H1 (cell line): ENCODE measurements at regions not wholly inside any gene's neighbourhood (a gene's known extent, or its start where the extent isn't known, plus 50 kb on each side); places are given as distances from the start of the nearest gene placed in this dataset.

Experiments used
- CTCF ChIA-PET: fragments of 300-600 bp; sonication (Branson Sonifier 250); formaldehyde crosslinking; loops from one replicate; lab custom pipeline; 2021; ENCODE audit not compliant: partially characterized antibody; lab: Charles Lee
- POLR2A ChIA-PET: fragments of 300-600 bp; sonication (Branson Sonifier 250); formaldehyde crosslinking; loops from one replicate; lab custom pipeline; 2021; ENCODE audit warnings: inconsistent platforms; ENCODE audit not compliant: partially characterized antibody; lab: Charles Lee
- DNase-seq, 2 experiments: peaks; one replicate each; pipeline versions ENCODE4 v3.0.0 to v3.0.0-alpha.2; 2010 to 2022; ENCODE audit warnings: low spot score in 2 of 2, low read depth in 1 of 2, mixed read lengths in 1 of 2
- FAIRE-seq: peaks from 2 replicates; lab custom pipeline; 2011; peaks lifted over from hg19 to GRCh38; lab: Jason Lieb, UNC
- H2AFZ ChIP-seq: 2 replicates; pipeline ENCODE4 v1.8.1; 2012; ENCODE audit warnings: low read length, inconsistent platforms
- H2AK5ac ChIP-seq: 2 replicates; pipeline ENCODE4 v1.6.1; 2013; ENCODE audit warnings: low read depth, low read length
- H2BK120ac ChIP-seq: replicated peaks from 2 replicates; pipeline ENCODE3; 2013; ENCODE audit warnings: low read depth, low read length, inconsistent platforms
- H2BK12ac ChIP-seq: 2 replicates; pipeline ENCODE4 v1.6.1; 2013; ENCODE audit warnings: low read depth, low read length
- H2BK15ac ChIP-seq: 2 replicates; pipeline ENCODE4 v1.6.1; 2013; ENCODE audit warnings: low read length
- H2BK20ac ChIP-seq: 2 replicates; pipeline ENCODE4 v1.6.1; 2013; ENCODE audit warnings: low read length
- H2BK5ac ChIP-seq: 2 replicates; pipeline ENCODE4 v1.6.1; 2013; ENCODE audit warnings: low read depth, low read length
- H3K14ac ChIP-seq: 2 replicates; pipeline ENCODE4 v1.6.1; 2013; ENCODE audit warnings: inconsistent platforms; ENCODE audit not compliant: insufficient read length
- H3K18ac ChIP-seq: 2 replicates; pipeline ENCODE4 v1.6.1; 2013; ENCODE audit warnings: low read length; ENCODE audit errors: extremely low read depth
- H3K23ac ChIP-seq: 2 replicates; pipeline ENCODE4 v1.6.1; 2013; ENCODE audit warnings: inconsistent platforms; ENCODE audit not compliant: insufficient read length
- H3K23me2 ChIP-seq: 2 replicates; pipeline ENCODE4 v1.6.1; 2013; ENCODE audit warnings: low read depth, low read length
- H3K27ac ChIP-seq: 2 replicates; pipeline ENCODE4 v1.6.1; 2011; ENCODE audit warnings: low read depth, low read length, inconsistent platforms
- H3K27me3 ChIP-seq, 4 experiments: replicated peaks in 1 of 4; 1 replicate in 1 of 4; 2 replicates in 3 of 4; pipeline versions ENCODE4 v1.6.1 to v1.8.1; 2011 to 2013; ENCODE audit warnings: low read length in 3 of 4, mild to moderate bottlenecking in 3 of 4, inconsistent platforms in 2 of 4, mixed read lengths in 2 of 4, moderate library complexity in 1 of 4; ENCODE audit not compliant: control insufficient read depth in 3 of 4, insufficient read depth in 3 of 4; ENCODE audit errors: extremely low read depth in 1 of 4
- H3K36me3 ChIP-seq, 4 experiments: 2 replicates each; pipeline versions ENCODE4 v1.6.1 to v1.8.1; 2011 to 2013; ENCODE audit warnings: mild to moderate bottlenecking in 4 of 4, low read length in 3 of 4, moderate library complexity in 2 of 4, control low read depth in 1 of 4, inconsistent platforms in 1 of 4; ENCODE audit not compliant: insufficient read depth in 4 of 4, control insufficient read depth in 2 of 4
- H3K4ac ChIP-seq: replicated peaks from 2 replicates; pipeline ENCODE3; 2013; ENCODE audit warnings: low read length, low read depth, mixed read lengths, inconsistent platforms; ENCODE audit not compliant: insufficient read length
- H3K4me1 ChIP-seq, 4 experiments: replicated peaks in 1 of 4; 1 replicate in 1 of 4; 2 replicates in 3 of 4; pipeline versions ENCODE4 v1.6.1 to v1.8.1; 2011 to 2013; ENCODE audit warnings: low read length in 3 of 4, inconsistent platforms in 2 of 4, mixed read lengths in 1 of 4; ENCODE audit not compliant: insufficient read depth in 4 of 4, control insufficient read depth in 3 of 4
- H3K4me2 ChIP-seq, 2 experiments: 2 replicates each; pipeline versions ENCODE4 v1.6.1 to v1.8.1; 2011 to 2013; ENCODE audit warnings: low read depth in 2 of 2, low read length in 2 of 2, control low read depth in 1 of 2, inconsistent platforms in 1 of 2, mild to moderate bottlenecking in 1 of 2; ENCODE audit not compliant: insufficient read depth in 1 of 2
- H3K4me3 ChIP-seq, 4 experiments: fragments of 200-600, 300-600 bp in 1 of 4; sonication (generic), shearing (Covaris generic), sonication (Bioruptor Twin) in 1 of 4; 2 replicates each; pipeline versions ENCODE4 v1.5.1 to v1.8.1; 2011 to 2016; ENCODE audit warnings: low read length in 4 of 4, low read depth in 3 of 4, control low read depth in 2 of 4, inconsistent platforms in 2 of 4, mild to moderate bottlenecking in 2 of 4, mixed read lengths in 1 of 4, moderate library complexity in 1 of 4; ENCODE audit not compliant: insufficient read depth in 2 of 4; ENCODE audit errors: extremely low read depth in 1 of 4
- H3K56ac ChIP-seq: replicated peaks from 2 replicates; pipeline ENCODE3; 2013; ENCODE audit warnings: low read depth, mild to moderate bottlenecking, mixed read lengths, low read length, inconsistent platforms; ENCODE audit not compliant: insufficient read length
- H3K79me1 ChIP-seq: 2 replicates; pipeline ENCODE4 v1.6.1; 2013; ENCODE audit warnings: low read depth, low read length, control low read depth
- H3K79me2 ChIP-seq, 2 experiments: 2 replicates each; pipeline versions ENCODE4 v1.6.1 to v1.8.1; 2012 to 2013; ENCODE audit warnings: low read length in 2 of 2, mild to moderate bottlenecking in 2 of 2, inconsistent platforms in 1 of 2; ENCODE audit not compliant: insufficient read depth in 2 of 2, control insufficient read depth in 1 of 2
- H3K9ac ChIP-seq, 4 experiments: replicated peaks in 1 of 4; 1 replicate in 1 of 4; 2 replicates in 3 of 4; pipeline versions ENCODE4 v1.6.1 to v1.8.1; 2011 to 2013; ENCODE audit warnings: low read depth in 3 of 4, low read length in 3 of 4, control low read depth in 2 of 4, mild to moderate bottlenecking in 2 of 4, moderate library complexity in 2 of 4, inconsistent platforms in 1 of 4; ENCODE audit errors: extremely low read depth in 1 of 4
- H3K9me3 ChIP-seq, 2 experiments: 2 replicates each; pipeline versions ENCODE4 v1.6.1 to v1.8.1; 2012 to 2013; ENCODE audit warnings: mild to moderate bottlenecking in 2 of 2, moderate library complexity in 2 of 2, control low read depth in 1 of 2, inconsistent platforms in 1 of 2, low read depth in 1 of 2, low read length in 1 of 2, mixed read lengths in 1 of 2; ENCODE audit not compliant: insufficient read depth in 2 of 2
- H4K20me1 ChIP-seq, 2 experiments: replicated peaks in 1 of 2; 2 replicates each; pipeline versions ENCODE3 to v1.8.1; 2011 to 2013; ENCODE audit warnings: inconsistent platforms in 2 of 2, low read length in 2 of 2, mild to moderate bottlenecking in 1 of 2; ENCODE audit not compliant: insufficient read depth in 2 of 2, control insufficient read depth in 1 of 2
- H4K5ac ChIP-seq: 2 replicates; pipeline ENCODE4 v1.6.1; 2013; ENCODE audit warnings: low read length, low read depth, mixed read lengths, inconsistent platforms; ENCODE audit not compliant: insufficient read length
- H4K8ac ChIP-seq: 2 replicates; pipeline ENCODE4 v1.8.0; 2013; ENCODE audit warnings: mild to moderate bottlenecking, moderate library complexity, low read length, inconsistent platforms; ENCODE audit not compliant: insufficient read depth; ENCODE audit errors: extremely low read depth
- H4K91ac ChIP-seq: replicated peaks from 2 replicates; pipeline ENCODE3; 2013; ENCODE audit warnings: low read length, mixed read lengths, inconsistent platforms; ENCODE audit not compliant: insufficient read length
- BACH1 ChIP-seq: IDR thresholded peaks from 2 replicates; pipeline ENCODE4 v1.6.1; 2012; ENCODE audit warnings: low read length, improper control_type of control experiment
- CBX8 ChIP-seq: fragments of 300-800, 300-1000 bp; sonication (generic); IDR thresholded peaks from 2 replicates; pipeline ENCODE4 v1.7.1; 2016; ENCODE audit warnings: low read depth, low read length, borderline replicate concordance
- CREB1 ChIP-seq: IDR thresholded peaks from 2 replicates; pipeline ENCODE4 v1.6.1; 2012; ENCODE audit warnings: inconsistent platforms
- KDM5A ChIP-seq: fragments of 200-600 bp; IDR thresholded peaks from 2 replicates; pipeline ENCODE4 v1.7.1; 2012; ENCODE audit warnings: mild to moderate bottlenecking, low read length, inconsistent platforms, mixed read lengths
- NANOG ChIP-seq: IDR thresholded peaks from 2 replicates; pipeline ENCODE4 v1.6.1; 2011; ENCODE audit warnings: low read length, low read depth, mild to moderate bottlenecking, inconsistent platforms; ENCODE audit not compliant: insufficient read depth, poor library complexity, severe bottlenecking
- SRF ChIP-seq: IDR thresholded peaks from 2 replicates; pipeline ENCODE4 v1.6.1; 2011; ENCODE audit warnings: mild to moderate bottlenecking, low read depth, low read length, moderate library complexity
- TAF1 ChIP-seq: IDR thresholded peaks from 2 replicates; pipeline ENCODE4 v1.6.1; 2011; ENCODE audit warnings: mild to moderate bottlenecking, low read depth, low read length
- TAF7 ChIP-seq: optimal IDR thresholded peaks from 2 replicates; pipeline ENCODE3; 2011; ENCODE audit warnings: low read depth, mild to moderate bottlenecking, inconsistent platforms, low read length, moderate library complexity, borderline replicate concordance
- TCF12 ChIP-seq: IDR thresholded peaks from 2 replicates; pipeline ENCODE4 v1.6.1; 2011; ENCODE audit warnings: low read depth, mild to moderate bottlenecking, low read length
- WGBS, 2 experiments: shearing (Covaris generic) in 1 of 2; methylation state at CpG; one replicate each; pipeline versions ENCODE4 v1.1.6 to v1.1.7; 2013 to 2015; ENCODE audit warnings: low lambda C conversion rate in 2 of 2, mixed read lengths in 2 of 2, inconsistent platforms in 1 of 2, low coverage in 1 of 2, missing lambda C conversion rate in 1 of 2; ENCODE audit not compliant: insufficient replicate concordance in 2 of 2, insufficient coverage in 1 of 2, insufficient read length in 1 of 2; ENCODE audit errors: extremely low coverage in 1 of 2, missing lambda C conversion rate in 1 of 2; 5-methylcytosine and 5-hydroxymethylcytosine counted together
- TF ChIP-seq, protein P1 (sequence below): IDR thresholded peaks from 2 replicates; pipeline ENCODE4 v1.6.1; 2012; ENCODE audit warnings: inconsistent platforms
- TF ChIP-seq, protein P2 (sequence below), 3 experiments: IDR thresholded peaks; 1 replicate in 2 of 3; 2 replicates in 1 of 3; pipeline versions ENCODE4 v1.5.1 to v1.6.1; 2011; ENCODE audit warnings: low read length in 3 of 3, mild to moderate bottlenecking in 3 of 3, inconsistent platforms in 2 of 3, low read depth in 1 of 3, moderate library complexity in 1 of 3; ENCODE audit not compliant: insufficient read depth in 1 of 3; ENCODE audit errors: control extremely low read depth in 1 of 3

GRCh38 chr4:85222561-85222960, 252.4 kb upstream of the ARHGAP24 start:
- FAIRE-seq = no peak
- WGBS, 2 experiments = 91% methylated on average over 4 of the region's 4 CpGs; no CpG with 5 or more reads in 1 of the 2 experiments
- H3K4me1 ChIP-seq = no peaks in the 10 kb centered on the region
- TF ChIP-seq SRF (no peak), BACH1 (no peak), CBX8 (no peak), KDM5A (no peak), CREB1 (no peak), TAF1 (no peak), TCF12 (no peak), TAF7 (no peak), NANOG (no peak)
- TF ChIP-seq, protein P1, sequence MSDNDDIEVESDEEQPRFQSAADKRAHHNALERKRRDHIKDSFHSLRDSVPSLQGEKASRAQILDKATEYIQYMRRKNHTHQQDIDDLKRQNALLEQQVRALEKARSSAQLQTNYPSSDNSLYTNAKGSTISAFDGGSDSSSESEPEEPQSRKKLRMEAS = no peak
- TF ChIP-seq, protein P2, sequence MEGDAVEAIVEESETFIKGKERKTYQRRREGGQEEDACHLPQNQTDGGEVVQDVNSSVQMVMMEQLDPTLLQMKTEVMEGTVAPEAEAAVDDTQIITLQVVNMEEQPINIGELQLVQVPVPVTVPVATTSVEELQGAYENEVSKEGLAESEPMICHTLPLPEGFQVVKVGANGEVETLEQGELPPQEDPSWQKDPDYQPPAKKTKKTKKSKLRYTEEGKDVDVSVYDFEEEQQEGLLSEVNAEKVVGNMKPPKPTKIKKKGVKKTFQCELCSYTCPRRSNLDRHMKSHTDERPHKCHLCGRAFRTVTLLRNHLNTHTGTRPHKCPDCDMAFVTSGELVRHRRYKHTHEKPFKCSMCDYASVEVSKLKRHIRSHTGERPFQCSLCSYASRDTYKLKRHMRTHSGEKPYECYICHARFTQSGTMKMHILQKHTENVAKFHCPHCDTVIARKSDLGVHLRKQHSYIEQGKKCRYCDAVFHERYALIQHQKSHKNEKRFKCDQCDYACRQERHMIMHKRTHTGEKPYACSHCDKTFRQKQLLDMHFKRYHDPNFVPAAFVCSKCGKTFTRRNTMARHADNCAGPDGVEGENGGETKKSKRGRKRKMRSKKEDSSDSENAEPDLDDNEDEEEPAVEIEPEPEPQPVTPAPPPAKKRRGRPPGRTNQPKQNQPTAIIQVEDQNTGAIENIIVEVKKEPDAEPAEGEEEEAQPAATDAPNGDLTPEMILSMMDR (IDR thresholded peaks at IDR 0.05; ENCODE audit: control extremely low read depth in 1 of 3, insufficient read depth in 1 of 3, low read depth in 1 of 3, low read length in 3 of 3) = no peak

More at GRCh38 chr4:85222561-85222960, 252.4 kb upstream of the ARHGAP24 start:
- H2BK20ac ChIP-seq = no peak overlapping the region
- H3K4me3 ChIP-seq = no peak overlapping the region
- H3K14ac ChIP-seq = no peak overlapping the region
- no peaks in the 10 kb centered on the region for H3K79me2 ChIP-seq
- DNase-seq = no peak
- H3K4ac ChIP-seq = no peak overlapping the region
- no peak overlapping the region for H3K9ac ChIP-seq
- no peak overlapping the region for H3K4me2 ChIP-seq
- H2BK15ac ChIP-seq = no peak overlapping the region
- no peaks in the 10 kb centered on the region for H3K27me3 ChIP-seq
- no peak overlapping the region for H2BK12ac ChIP-seq
- H4K91ac ChIP-seq = no peak overlapping the region
- H3K23me2 ChIP-seq = no peaks in the 10 kb centered on the region
- no peak overlapping the region for H2BK5ac ChIP-seq
- peaks cover 10% of the 10 kb centered on the region in 2 experiments; a peak in 3 of 4 replicates for H3K9me3 ChIP-seq
- no peak overlapping the region for H3K27ac ChIP-seq
- no peaks in the 10 kb centered on the region for H3K79me1 ChIP-seq
- no peak overlapping the region for H3K56ac ChIP-seq
- H4K8ac ChIP-seq = no peak overlapping the region
- no peak overlapping the region for H2AK5ac ChIP-seq
- H4K5ac ChIP-seq = no peak overlapping the region
- H2AFZ ChIP-seq = no peak overlapping the region
- ChIA-PET POLR2A (no interaction called here), CTCF (no interaction called here)
- H4K20me1 ChIP-seq = no peaks in the 10 kb centered on the region
- H3K18ac ChIP-seq = no peak overlapping the region
- no peak overlapping the region for H2BK120ac ChIP-seq
- no peaks in the 10 kb centered on the region for H3K36me3 ChIP-seq
- no peak overlapping the region for H3K23ac ChIP-seq
